ENCODE measurements at regions not wholly inside any gene's neighbourhood (a gene's known extent, or its start where the extent isn't known, plus 50 kb on each side); places are given as distances from the start of the nearest gene placed in this dataset.

GRCh38 chr15:77762747-77763355 lies 130.1 kb upstream of the LINGO1 start:
- DNase-seq (no peak), ATAC-seq (no peak)
- intact Hi-C loops (cut with DNase I, micrococcal nuclease), result no loop called here

GRCh38 chr15:77759896-77760592 lies 127.3 kb upstream of the LINGO1 start:
- ATAC-seq (no peak), DNase-seq (no peak)
- intact Hi-C loops (cut with DNase I, micrococcal nuclease), result no loop called here

- ATAC-seq (no peak), DNase-seq (no peak)
- intact Hi-C loops (cut with DNase I, micrococcal nuclease), result no loop called here
Observed at GRCh38 chr15:77753939-77754338, 121.2 kb upstream of the LINGO1 start.

- no peak for ATAC-seq
- intact Hi-C loops (cut with DNase I, micrococcal nuclease), result no loop called here
- DNase-seq, result no peak
Observed at GRCh38 chr15:77753281-77753873, 120.7 kb upstream of the LINGO1 start.

GRCh38 chr15:77749998-77750540 lies 117.4 kb upstream of the LINGO1 start:
- ATAC-seq, result no peak
- intact Hi-C loops (cut with DNase I, micrococcal nuclease), result no loop called here

GRCh38 chr15:77749236-77749997 lies 116.7 kb upstream of the LINGO1 start:
- DNase-seq (no peak), ATAC-seq (no peak)
- intact Hi-C loops (cut with DNase I, micrococcal nuclease), result no loop called here

More at GRCh38 chr15:77749998-77750540, 117.4 kb upstream of the LINGO1 start:
- DNase-seq, result no peak

- DNase-seq (no peak), ATAC-seq (no peak)
- intact Hi-C loops (cut with DNase I, micrococcal nuclease), result no loop called here
Observed at GRCh38 chr15:77748078-77749064, 115.7 kb upstream of the LINGO1 start.

GRCh38 chr15:77747175-77748077 lies 114.7 kb upstream of the LINGO1 start:
- no peak for ATAC-seq
- DNase-seq, result no peak
- intact Hi-C loops (cut with DNase I, micrococcal nuclease), result no loop called here

GRCh38 chr15:77746254-77747174 lies 113.8 kb upstream of the LINGO1 start:
- ATAC-seq, result no peak
- intact Hi-C loops (cut with DNase I, micrococcal nuclease), result no loop called here
- no peak for DNase-seq

GRCh38 chr15:77744398-77744797 lies 111.7 kb upstream of the LINGO1 start:
- intact Hi-C loops (cut with DNase I, micrococcal nuclease), result no loop called here
- DNase-seq (no peak), ATAC-seq (no peak)

GRCh38 chr15:77742570-77742969 lies 109.9 kb upstream of the LINGO1 start:
- no peak for ATAC-seq
- DNase-seq, result no peak
- intact Hi-C loops (cut with DNase I, micrococcal nuclease), result no loop called here

- ATAC-seq (no peak), DNase-seq (no peak)
- intact Hi-C loops (cut with DNase I, micrococcal nuclease), result no loop called here
Observed at GRCh38 chr15:77742127-77742526, 109.4 kb upstream of the LINGO1 start.

GRCh38 chr15:77741106-77741505 lies 108.4 kb upstream of the LINGO1 start:
- ATAC-seq (no peak), DNase-seq (no peak)
- intact Hi-C loops (cut with DNase I, micrococcal nuclease), result no loop called here

GRCh38 chr15:77739591-77740378 lies 107.1 kb upstream of the LINGO1 start:
- DNase-seq (no peak), ATAC-seq (no peak)
- intact Hi-C loops (cut with DNase I, micrococcal nuclease), result no loop called here

- ATAC-seq (no peak), DNase-seq (no peak)
- intact Hi-C loops (cut with DNase I, micrococcal nuclease), result no loop called here
Observed at GRCh38 chr15:77738441-77739302, 106.0 kb upstream of the LINGO1 start.
